ENCODE measurements at regions not wholly inside any gene's neighbourhood (a gene's known extent, or its start where the extent isn't known, plus 50 kb on each side); places are given as distances from the start of the nearest gene placed in this dataset.

DNA sequence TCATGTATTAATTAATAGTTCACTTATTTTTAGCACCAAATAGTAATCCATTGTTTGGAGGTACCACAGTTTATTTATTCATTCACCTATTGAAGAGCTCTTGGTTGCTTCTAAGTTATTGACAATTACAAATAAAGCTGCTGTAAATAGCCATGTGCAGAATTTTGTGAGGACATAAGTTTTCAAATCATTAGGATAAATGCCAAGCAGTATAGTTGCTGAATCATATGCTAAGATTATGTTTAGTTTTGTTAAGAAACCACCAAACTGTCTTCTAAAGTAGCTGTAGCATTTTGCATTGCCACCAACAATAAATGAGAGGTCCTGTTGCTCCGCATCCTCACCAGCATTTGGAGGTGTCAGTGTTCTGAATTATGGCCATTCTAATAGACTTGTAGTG, 2126.8 kb downstream of the PCDH9 start:
- DNase-seq: no peak

DNA sequence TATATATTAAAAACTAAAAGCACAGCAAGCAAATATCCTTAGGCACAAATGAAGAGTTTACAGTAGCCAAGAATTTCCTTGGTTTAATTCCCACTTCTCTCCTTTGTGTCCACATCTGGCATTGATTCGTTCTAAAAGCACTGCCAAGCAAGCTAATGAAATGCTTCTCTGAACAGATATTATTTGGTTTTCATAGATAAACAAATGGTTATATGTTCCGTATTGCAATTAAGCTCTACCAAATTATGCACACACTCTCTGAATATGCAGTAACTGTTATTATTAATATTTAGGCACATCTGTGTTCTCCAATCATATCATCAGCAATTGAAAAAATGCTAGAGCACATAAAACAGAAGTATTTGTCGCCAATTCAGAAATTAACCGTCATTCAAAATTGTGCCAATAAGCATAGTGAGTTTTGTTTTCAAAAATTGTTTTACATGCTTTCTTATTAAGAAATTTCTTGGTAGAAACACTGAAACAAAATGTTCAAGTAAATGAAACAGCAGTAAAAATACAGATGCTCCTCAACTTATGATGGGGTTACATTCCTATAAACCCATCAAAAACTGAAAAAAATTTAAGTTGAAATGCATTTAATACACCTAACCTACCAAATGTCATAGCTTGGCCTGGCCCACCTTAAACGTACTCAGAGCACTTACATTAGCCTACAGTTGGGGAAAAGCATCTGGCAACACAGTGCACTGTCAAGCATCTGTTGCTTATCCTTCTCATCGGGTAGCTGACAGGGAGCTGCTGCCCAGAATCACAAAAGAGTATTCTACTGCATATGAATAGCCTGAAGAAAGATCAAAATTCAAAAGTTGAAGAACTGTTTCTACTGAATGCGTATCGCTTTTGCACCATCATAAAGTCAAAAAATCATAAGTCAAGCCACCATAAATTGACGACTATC, 2134.7 kb downstream of the PCDH9 start:
- no peak for DNase-seq

DNA sequence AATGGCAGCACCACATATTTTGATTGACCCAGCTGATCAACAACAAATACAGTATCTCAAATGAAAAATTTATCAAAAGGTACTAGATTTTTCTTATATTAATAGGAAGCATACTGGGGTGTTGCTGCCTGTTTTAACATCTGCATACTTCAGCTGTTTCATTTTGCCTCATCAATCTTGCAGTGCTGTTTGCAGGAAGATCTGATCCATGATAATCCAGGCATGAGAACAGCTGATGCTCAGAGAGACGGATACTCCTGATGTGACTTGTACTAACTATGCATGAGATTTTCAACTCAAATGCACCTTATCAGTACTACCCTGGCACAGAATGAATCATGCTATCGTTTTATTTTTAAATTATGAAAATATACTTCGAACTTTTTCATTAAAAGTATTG, 2136.8 kb downstream of the PCDH9 start:
- DNase-seq: no peak

DNA sequence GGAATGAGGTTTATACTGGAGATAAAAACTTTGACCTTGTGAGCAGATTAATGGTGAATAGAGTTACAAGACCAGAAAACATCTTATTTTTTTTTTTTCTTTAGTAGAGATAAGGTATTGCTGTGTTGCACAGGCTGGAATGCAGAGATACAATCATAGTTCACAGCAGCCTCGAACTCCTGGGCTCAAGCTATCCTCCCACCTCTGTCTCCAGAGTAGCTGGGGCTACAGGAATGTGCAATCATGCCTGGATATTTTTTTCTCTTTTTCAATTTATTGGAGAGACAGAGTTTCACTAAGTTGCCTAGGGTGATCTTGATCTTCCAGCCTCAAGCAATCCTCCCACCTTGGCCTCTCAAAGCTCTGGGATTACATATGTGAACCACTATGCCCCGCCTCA, 2139.1 kb downstream of the PCDH9 start:
- DNase-seq: no peak

DNA sequence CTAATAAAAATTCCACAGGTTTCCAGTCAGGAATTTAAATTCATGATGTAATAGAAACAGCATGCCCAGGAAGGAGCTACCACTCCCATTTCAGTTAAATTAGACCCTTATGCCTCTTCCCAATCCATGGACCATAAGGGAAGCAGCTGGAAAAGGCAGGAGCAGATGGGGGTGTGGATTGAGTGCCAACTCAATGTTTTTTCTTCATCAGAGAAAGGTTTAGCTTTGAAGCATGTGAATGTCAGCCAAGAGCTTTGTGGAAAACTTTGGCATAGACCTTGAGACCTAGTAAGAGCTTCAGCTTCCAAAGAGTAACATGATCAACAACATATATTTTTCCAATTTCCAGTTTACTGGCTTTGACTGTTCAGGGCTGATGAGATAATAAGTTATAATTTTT, 2139.9 kb downstream of the PCDH9 start:
- no peak for DNase-seq

DNA sequence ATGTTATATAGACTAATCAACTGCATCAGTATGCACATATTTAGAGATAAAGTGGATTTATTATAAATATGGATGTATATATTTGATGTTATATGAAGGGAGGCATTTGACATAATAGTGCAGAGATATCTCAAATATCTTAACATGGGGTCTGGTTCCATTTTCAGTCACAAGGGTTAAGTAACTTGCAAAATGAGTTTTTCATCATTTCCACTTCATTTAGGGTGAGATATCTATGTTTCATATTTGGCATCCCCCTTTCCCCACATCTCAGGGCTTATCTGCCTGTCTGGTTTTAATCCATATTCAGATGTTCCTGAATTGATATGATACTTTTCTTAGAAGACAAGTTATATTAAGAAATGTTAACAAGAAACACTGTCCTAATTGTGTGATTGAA, 2141.2 kb downstream of the PCDH9 start:
- no peak for DNase-seq

DNA sequence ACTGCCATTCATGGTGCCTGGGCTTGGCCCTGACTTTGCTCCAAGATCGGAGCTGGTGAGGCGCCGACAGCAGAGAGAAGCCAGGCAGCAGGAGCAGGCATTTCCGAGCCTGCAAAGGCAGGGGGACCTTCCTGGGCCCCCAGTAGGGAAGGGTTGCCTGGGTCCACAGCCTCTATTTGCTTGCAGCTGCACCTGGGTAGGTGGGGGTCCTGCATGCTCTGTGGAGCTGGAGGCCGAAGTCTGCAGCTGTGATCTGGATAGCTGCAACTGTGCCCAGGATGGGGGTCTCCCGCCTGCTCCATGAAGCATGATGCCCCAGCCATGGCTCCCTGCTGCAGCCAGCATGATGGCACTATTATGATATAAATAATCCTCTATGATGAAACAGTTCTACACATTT, 2144.2 kb downstream of the PCDH9 start:
- no peak for DNase-seq

DNA sequence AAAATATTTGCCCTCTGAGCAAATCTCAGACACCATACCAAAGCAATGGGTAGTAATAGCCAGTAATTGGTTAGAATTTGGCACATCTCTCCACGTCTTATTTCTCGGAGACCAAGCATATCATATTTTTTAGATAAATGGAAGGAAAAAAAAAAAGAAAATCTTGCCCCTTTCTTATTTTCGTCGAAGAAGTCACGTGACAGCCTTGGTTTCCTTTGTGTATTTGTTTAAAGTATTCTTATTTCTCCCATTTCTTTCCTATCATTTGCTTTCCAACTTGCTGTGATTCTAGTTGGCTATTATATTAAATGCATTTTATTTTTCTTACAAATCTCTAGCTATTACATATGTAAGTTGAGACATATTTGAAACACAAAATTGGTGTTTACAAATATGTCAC, 2155.9 kb downstream of the PCDH9 start:
- no peak for DNase-seq

DNA sequence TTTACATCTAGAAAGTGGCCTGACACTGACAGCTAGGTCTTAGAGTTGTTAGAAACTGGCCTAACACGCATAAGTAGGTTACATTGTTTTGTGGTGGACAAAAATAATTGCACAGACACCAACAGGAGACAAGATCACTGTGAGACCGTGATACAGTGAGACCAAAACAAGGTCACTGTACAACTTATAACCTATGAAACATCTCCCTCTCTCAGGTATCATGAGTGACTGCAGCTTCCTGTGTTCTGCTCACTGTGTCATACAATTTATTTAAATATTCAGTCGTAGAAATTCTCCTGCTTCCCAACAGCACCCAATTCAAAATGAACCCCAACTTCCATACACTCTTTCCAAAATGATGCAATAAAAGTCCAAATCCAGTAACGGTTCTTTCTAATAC, 2165.2 kb downstream of the PCDH9 start:
- no peak for DNase-seq

DNA sequence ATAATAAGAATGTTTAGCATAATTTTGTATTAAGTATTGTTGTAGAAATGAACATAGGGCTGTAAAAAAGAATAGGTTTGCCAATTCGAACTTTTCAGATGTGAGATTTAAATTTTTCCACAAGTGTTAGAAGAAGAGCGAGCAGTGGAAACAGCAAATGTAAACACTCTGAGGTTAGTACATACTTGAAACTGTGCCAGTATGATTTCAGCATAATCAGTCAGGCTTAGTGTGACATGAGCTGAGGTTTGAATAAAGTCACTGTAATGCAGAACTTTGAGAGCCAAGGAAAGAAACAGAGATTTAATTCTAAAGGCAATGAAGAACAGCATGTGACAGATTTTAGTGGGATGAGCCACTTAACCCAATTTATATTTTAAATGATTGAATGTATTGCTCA, 2166.4 kb downstream of the PCDH9 start:
- DNase-seq: no peak

DNA sequence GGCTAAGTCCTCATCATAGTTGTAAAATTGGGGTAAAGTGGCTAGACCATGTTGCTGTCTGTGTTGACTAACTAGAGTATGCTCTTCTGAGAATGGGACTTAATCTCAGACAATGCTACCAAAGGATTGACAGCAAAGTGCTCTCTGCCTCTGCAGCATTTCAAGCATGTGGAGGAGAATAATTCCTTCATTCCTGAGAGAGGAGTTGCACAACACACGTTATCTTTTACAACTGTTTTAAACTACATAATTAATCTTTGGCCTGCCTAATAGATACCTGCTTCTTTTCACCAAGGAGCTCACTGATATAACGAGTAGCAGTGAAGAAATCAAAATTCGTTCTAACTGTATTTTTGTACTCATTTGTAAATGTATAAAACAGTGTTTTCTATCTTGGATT, 2172.2 kb downstream of the PCDH9 start:
- no peak for DNase-seq

DNA sequence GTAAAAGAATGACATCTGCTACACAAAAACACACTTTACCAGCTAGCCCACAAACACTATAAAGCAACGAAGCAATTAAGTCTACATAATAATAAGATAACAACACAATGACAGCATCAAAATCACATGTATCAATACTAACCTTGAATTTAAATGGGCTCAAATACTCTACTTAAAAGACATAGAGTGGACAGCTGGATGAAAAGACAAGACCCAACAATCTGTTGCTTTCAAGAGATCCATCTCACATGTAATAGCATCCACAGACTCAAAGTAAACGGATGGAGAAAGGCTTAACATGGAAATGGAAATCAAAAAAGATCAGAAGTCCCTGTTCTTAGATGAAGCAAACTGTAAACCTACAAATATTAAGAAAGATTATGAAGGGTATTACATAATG, 2175.9 kb downstream of the PCDH9 start:
- no peak for DNase-seq

DNA sequence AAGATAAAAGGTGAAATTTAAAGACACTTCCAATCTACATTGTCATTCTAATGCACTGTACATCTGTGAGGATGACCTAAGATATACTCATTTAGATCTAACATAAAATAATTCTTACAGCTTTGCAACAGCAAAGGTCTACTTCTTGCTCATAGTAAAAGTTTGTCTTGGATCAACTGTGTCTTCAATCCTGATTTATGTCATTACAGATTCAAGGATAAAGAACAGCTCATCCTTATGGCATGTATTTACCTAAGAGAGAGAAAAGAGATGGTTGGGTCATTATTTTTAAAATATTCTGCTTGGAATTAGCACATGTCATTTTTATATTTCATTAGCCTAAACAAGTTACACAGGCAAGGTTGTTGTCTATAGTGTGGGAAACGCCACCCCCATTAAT, 2193.1 kb downstream of the PCDH9 start:
- DNase-seq: no peak

DNA sequence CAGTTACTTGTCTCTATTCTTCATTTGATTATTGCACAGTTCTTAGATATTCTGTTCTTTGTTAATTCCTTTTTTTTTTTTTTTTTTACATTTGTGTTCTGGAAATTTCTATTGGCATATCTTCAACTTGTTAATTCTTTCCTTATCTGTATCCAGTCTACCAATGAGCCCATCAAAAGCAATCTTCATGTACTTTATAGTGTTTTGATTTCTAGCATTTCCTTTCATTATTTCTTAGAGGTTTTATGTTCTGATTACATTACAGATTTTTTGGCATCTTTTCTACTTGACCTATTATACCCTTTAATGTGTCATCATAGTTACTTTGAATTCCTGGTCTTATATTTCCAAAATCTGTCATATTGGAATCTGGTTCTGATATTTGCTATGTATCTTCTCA, 2194.8 kb downstream of the PCDH9 start:
- no peak for DNase-seq

DNA sequence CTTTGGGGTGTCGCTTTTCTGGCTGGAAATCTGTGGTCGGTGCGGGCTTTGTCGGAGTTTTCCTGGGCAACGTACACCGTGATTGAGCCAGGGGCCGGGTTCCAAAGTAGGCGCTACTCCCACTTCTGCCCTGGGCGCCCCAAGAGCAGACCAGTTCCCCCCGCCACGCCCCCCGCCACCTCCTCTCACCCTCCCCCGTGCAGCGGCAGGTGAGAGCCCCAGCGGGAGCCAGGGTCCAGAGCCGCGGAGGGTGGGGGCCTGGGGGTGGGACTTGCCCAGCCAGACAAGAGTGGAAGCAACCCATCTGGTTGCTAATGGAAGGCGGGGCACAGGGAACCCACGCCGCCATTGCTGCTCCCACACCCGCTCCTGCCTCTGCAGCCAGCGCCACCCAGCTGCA, 2195.9 kb downstream of the PCDH9 start:
- no peak for DNase-seq

DNA sequence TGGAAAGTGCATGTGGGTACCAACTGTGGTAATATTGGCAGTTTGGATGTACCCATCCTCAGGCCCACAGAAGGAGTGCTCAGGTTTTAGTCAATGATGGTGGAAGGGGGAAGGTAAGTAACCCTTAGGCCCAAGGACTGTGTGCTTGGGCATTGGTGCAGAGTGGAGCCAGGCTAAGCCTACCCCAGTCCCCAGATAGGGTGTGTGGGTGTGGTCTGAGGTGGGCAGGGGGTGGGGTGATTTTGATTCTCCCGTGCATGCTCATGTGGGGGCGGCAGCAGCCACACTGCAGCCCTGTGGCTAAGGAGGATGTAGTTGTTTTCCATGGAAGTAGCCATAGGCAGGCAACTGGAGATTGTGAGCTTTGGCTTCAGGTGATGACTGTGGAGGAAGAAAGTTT, 2197.3 kb downstream of the PCDH9 start:
- DNase-seq: no peak

DNA sequence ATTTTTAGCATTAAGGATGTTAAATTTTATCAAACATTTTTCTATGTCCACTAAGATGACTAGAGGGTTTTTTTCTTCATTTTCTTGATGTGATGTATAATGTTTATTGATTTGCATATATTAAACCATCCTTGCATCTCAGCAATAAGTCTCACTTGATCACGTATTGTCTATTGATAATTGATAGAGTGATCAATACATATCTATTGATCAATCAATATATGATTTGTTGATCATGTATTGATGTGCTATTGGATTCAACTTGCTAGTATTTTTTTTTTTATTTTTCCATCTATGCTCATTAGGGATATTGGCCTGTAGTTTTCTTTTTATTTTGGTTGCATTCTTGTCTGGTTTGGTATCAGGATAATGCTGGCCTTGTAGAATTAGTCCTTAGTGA, 2202.0 kb downstream of the PCDH9 start:
- DNase-seq: no peak

DNA sequence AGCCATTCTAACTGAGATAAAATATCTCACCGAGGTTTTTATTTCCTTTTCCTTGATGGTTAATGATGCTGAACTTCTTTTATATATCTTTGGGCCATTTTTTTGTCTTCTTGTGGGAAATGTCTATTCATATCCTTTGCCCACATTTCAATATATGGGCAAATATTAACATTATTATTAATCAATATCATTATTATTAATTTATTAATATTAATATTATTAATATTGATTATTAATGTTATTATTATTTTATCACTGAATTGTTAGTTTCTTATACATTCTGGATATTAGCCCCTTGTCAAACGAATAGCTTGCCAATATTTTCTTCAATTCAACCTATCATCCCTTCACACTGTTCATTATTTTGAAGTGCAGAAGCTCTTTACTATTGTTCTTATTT, 2203.6 kb downstream of the PCDH9 start:
- DNase-seq: no peak

DNA sequence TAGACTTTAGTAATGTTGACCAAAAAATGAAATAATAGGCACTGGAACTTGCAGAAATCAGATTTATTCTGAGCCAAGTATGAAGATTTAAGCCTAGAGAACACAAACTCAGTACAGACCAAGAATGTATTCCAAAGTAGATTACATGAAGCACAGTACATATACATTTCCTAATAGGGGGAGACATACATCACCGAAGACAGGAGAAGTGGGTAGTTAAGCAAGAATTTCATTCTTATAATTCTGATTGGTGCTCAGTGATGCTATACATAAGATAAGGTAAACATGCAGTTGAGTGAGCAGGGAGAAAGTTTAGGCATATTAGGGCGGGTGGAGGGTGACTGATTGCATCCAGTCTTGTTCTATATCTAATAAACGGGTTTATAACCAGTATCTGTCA, 2218.8 kb downstream of the PCDH9 start:
- no peak for DNase-seq

DNA sequence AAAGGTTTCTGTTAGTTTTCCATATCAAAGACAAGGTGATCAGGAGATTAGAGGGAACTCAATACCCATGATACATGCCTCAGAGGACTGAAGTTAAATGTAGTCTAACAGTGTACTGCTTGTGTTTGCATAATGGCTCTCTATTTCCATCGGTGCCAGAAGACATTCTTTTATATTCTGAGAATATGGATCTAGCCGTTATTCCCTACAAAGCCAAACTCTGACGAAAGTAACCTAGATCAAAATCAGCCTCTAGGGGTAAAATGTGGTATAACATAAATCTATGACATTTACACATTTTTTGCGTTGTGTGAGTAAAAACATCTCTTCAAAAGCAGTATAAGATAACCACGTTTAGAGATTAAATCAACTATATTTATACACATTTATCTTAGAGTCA, 2232.7 kb downstream of the PCDH9 start:
- DNase-seq: no peak

DNA sequence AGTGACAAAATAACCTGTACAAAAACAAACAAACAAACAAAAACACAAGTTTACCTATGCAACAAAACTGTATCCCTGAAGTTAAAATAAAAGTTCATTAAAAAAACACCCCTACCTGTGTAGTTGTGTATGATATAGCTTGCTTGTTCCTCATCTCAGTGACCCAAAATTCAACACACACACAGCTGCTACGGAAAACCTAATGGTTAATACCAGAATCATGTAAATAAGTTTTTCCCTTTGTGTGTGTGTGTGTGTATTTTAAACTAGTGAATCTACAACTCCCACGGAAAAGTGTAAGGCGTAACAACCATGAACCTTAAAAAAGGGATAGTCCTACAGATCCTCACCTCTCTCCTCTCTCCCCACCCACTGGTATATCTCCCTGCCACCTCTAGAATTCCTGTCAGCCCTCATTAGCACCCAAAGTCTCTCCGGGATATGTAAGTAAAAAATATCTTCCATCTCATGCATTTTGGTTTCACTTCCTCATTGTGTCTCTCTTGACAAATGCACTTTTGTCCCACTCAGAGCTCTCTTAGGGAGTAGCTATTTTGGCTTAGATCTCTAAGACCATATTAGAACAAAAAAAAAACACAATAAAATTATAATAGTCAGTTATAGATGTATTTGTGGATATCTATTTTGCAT, 2236.5 kb downstream of the PCDH9 start:
- no peak for DNase-seq

DNA sequence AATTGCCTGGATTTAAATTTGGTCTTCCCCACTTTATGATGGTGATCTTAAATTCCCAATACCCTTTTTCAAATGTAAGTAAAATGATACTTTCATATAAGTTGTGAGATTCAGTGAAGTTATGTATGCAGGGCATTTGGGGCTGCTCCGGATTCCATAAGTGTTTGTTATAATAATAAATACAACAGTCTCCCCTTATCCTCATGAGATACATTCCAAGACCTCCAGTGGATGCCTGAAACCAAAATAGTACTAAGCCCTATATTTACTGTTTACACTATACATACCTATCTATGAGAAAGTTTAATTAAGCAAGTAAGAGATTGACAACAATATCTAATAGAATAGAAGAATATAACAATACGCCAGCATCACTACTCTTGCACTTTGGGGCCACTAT, 2237.8 kb downstream of the PCDH9 start:
- no peak for DNase-seq

DNA sequence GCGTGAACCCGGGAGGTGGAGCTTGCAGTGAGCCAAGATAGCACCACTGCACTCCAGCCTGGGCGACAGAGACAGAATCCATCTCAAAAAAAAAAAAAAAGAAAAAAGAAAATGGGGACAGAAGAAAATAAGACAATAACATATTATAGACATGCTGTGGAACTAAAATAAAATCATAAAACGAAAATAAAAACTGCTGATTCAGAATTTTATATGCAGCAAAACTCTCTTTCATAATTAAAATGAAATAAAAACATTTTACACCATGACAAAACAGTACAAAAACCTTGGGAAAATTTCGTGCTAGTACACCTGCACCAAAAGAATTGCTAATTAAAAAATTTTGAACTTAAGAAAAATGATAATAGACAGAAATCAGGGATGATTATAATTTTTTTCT, 2245.1 kb downstream of the PCDH9 start:
- DNase-seq: no peak

DNA sequence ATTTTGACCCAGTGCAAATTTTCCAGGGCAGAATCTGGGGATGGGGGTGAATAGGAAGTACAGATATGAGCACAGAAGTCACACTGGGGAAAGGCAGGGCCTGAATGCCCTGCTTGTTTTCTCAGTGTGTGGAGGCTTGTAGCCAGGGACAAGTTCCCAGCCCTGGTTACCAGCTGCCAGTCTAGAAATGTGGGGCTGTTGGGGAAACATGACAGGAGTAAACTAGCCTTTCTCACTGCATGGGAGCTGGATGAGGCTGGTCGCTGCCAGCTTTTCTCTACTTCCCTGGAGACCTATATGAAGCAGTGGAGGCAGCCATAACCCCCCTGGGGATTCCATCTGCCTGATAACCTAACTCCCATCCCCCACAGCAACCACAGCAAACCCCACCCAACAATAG, 2267.7 kb downstream of the PCDH9 start:
- no peak for DNase-seq

DNA sequence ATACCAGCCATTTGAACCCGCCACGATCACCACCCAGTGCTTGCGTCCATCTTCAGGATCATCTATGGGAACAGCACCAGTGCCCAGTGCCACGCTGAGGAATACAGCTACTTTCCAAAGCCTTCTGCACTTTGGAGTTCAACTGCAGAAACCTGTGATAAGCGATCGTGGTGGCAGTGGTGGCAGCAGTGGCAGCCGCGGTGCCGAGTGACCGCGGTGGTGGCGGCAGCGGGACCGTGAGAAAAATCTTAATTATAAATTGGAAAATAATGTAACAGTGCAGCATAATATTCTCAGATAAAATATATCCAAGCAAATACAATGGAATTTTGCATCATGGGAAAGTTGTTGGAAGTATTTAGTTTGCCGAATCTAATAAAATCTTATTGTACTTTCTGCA, 2270.9 kb downstream of the PCDH9 start:
- DNase-seq: no peak
